Breast epithelium (tissue), 4 donors: ENCODE measurements at regions not wholly inside any gene's neighbourhood (a gene's known extent, or its start where the extent isn't known, plus 50 kb on each side); places are given as distances from the start of the nearest gene placed in this dataset.
A peak's percentile ranks its signal among the peaks of the same experiment; 100 is the strongest.

Experiments used
- DNase-seq, 2 donors: peaks; one replicate each; pipeline ENCODE4 v3.0.0-alpha.2; 2019; ENCODE audit warnings: low spot score in 2 of 2
- H3K27ac ChIP-seq, 2 donors: fragments of 200-600 bp; sonication (generic) in 1 of 2; one replicate each; pipeline ENCODE4 v1.5.1; 2016 to 2019; ENCODE audit warnings: mild to moderate bottlenecking in 1 of 2
- H3K27me3 ChIP-seq, 2 donors: fragments of 200-600 bp; sonication (generic) in 1 of 2; one replicate each; pipeline versions ENCODE4 v1.5.1 to v1.6.0; 2017 to 2019; ENCODE audit warnings: control low read depth in 1 of 2, mild to moderate bottlenecking in 1 of 2
- H3K36me3 ChIP-seq: fragments of 200-600 bp; one replicate; pipeline ENCODE4 v1.5.1; 2019
- H3K4me1 ChIP-seq, 2 donors: fragments of 200-600 bp; sonication (generic); one replicate each; pipeline ENCODE4 v1.5.1; 2016 to 2019; ENCODE audit warnings: control low read depth in 1 of 2
- H3K4me3 ChIP-seq, 3 donors: fragments of 200-600 bp; sonication (generic); 1 replicate in 2 of 3; 2 replicates in 1 of 3; pipeline ENCODE4 v1.5.1; 2016 to 2019; ENCODE audit warnings: mild to moderate bottlenecking in 3 of 3, moderate library complexity in 2 of 3
- H3K9me3 ChIP-seq, 2 donors: fragments of 200-600 bp; sonication (generic) in 1 of 2; one replicate each; pipeline ENCODE4 v1.5.1; 2016 to 2019; ENCODE audit warnings: control low read depth in 1 of 2
- POLR2A ChIP-seq: fragments of 450-650 bp; IDR thresholded peaks from one replicate; pipeline ENCODE4 v1.6.1; 2016; ENCODE audit warnings: antibody characterized with exemption, mild to moderate bottlenecking, moderate library complexity
- POLR2AphosphoS5 ChIP-seq, 3 donors: sonication (generic); formaldehyde crosslinking; IDR thresholded peaks; one replicate each; pipeline ENCODE4 v1.6.1; 2017; ENCODE audit warnings: antibody characterized with exemption in 3 of 3
- intact Hi-C: fragments of 100-400 bp; cut with DNase I; formaldehyde crosslinking; loops from one replicate; pipeline ENCODE4 v1.15.1; 2023; ENCODE audit warnings: low total_unique reads
- TF ChIP-seq, protein P1 (sequence below), 3 donors: fragments of 450-650 bp; IDR thresholded peaks; one replicate each; pipeline ENCODE4 v1.5.1; 2016 to 2017; ENCODE audit warnings: antibody characterized with exemption in 3 of 3, mild to moderate bottlenecking in 3 of 3, moderate library complexity in 3 of 3

DNA sequence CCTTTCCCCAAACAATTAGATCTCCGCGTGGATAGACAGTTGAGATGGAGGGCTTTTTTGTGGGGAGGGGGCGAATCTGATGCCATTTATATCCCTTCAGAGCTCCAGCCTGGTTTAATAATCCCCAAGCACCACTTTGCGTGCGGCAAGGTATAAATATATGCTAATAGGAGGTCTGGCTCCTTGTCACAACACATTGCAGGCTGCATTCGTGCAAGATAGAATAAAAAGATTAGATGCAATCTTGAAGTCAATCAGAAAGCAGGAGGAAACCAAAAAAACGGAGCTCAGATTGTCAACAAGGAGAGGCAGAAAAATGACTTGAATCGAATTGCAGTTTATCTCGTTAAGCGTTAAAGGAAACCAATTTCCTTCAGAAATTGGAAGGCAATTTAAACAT lies 248.7 kb downstream of the SPTSSA start:
- H3K9me3 ChIP-seq: no peaks in the 10 kb centered on the region
- no peaks in the 10 kb centered on the region for H3K4me1 ChIP-seq
- H3K27me3 ChIP-seq: no peaks in the 10 kb centered on the region
- peak overlapping the region in 1 of 2 donors; percentile 76 for H3K27ac ChIP-seq
- H3K4me3 ChIP-seq: no peak overlapping the region
- H3K36me3 ChIP-seq: no peaks in the 10 kb centered on the region
- no peak for DNase-seq
- TF ChIP-seq POLR2A (no peak), POLR2AphosphoS5 (IDR thresholded peaks at IDR 0.05) (no peak)
- TF ChIP-seq, protein P1, sequence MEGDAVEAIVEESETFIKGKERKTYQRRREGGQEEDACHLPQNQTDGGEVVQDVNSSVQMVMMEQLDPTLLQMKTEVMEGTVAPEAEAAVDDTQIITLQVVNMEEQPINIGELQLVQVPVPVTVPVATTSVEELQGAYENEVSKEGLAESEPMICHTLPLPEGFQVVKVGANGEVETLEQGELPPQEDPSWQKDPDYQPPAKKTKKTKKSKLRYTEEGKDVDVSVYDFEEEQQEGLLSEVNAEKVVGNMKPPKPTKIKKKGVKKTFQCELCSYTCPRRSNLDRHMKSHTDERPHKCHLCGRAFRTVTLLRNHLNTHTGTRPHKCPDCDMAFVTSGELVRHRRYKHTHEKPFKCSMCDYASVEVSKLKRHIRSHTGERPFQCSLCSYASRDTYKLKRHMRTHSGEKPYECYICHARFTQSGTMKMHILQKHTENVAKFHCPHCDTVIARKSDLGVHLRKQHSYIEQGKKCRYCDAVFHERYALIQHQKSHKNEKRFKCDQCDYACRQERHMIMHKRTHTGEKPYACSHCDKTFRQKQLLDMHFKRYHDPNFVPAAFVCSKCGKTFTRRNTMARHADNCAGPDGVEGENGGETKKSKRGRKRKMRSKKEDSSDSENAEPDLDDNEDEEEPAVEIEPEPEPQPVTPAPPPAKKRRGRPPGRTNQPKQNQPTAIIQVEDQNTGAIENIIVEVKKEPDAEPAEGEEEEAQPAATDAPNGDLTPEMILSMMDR (IDR thresholded peaks at IDR 0.05): no peak
- intact Hi-C loops: no loop called here

DNA sequence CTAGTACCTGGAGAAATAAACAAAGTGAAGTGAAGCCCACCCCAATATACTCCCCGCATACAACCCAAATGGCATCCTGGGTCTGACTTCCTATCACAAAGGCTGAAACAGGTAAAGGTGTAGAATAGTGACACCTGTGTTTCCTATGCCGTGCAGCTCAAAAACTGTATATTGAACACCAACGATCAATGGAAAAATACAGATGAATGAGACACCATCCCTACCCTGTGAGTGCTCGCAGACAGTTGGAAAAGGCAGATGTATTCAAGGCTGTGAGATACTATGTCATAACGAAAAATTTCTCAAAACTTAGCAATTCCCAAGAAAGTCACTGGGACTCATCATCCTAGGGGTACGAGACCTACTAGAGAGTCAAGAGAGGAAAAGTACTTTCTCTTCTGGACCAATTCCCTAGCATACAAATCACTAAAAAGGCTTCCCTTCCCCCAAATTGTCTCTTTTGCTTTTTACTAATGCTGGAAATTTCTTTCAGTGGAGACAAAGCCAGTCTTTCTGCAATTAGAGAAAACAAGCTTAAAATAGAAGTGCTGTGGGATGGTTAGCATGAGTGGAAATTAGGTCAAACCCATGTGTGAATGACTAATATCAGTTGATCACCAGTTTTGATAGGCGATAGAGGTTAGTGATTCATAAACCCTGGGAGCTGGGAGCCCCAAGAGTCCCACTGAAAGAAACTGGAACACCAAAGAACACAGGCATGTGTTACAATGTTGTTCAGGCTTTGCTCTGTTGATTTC lies 249.7 kb downstream of the SPTSSA start:
- Histone ChIP-seq H3K9me3 (no peaks in the 10 kb centered on the region), H3K27me3 (no peaks in the 10 kb centered on the region), H3K4me3 (no peak overlapping the region), H3K36me3 (no peaks in the 10 kb centered on the region), H3K27ac (peak overlapping the region; percentile 43 to 80), H3K4me1 (no peaks in the 10 kb centered on the region)
- TF ChIP-seq POLR2A (no peak), POLR2AphosphoS5 (IDR thresholded peaks at IDR 0.05) (no peak)
- TF ChIP-seq, protein P1 (IDR thresholded peaks at IDR 0.05): no peak
- intact Hi-C loops: no loop called here
- DNase-seq: no peak

DNA sequence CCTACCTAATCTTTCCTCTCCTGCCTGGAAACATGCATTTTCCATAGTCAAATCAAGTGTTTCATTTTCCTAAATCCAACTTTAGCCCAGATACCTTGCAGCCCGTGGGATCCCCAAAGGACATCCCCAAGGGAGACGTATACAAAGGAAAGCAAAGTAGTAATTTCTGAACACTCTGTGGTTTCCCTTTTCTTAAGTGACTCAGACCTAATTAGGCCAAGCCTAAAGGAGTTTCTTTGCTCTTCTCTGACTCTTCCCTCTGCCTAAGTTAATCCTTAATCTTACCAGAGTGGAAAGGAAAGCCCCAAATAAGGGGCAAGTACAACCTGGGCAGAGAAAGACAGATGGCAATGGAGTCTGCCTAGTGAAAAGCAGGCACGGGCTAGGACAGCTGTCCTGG lies 250.3 kb downstream of the SPTSSA start:
- H3K36me3 ChIP-seq: no peaks in the 10 kb centered on the region
- H3K4me3 ChIP-seq: no peak overlapping the region
- no peak for DNase-seq
- TF ChIP-seq POLR2AphosphoS5 (IDR thresholded peaks at IDR 0.05) (no peak), POLR2A (no peak)
- TF ChIP-seq, protein P1 (IDR thresholded peaks at IDR 0.05): no peak
- H3K4me1 ChIP-seq: no peaks in the 10 kb centered on the region
- intact Hi-C loops: no loop called here
- no peaks in the 10 kb centered on the region for H3K27me3 ChIP-seq
- no peaks in the 10 kb centered on the region for H3K9me3 ChIP-seq
- H3K27ac ChIP-seq: peak overlapping the region; percentile 43 to 80

- intact Hi-C loops: no loop called here
- TF ChIP-seq POLR2A (no peak), POLR2AphosphoS5 (IDR thresholded peaks at IDR 0.05) (no peak)
- TF ChIP-seq, protein P1 (IDR thresholded peaks at IDR 0.05): no peak
- no peak overlapping the region for H3K27ac ChIP-seq
These were observed 253.5 kb downstream of the SPTSSA start for GRCh38 chr14:34208532-34208931.

DNA sequence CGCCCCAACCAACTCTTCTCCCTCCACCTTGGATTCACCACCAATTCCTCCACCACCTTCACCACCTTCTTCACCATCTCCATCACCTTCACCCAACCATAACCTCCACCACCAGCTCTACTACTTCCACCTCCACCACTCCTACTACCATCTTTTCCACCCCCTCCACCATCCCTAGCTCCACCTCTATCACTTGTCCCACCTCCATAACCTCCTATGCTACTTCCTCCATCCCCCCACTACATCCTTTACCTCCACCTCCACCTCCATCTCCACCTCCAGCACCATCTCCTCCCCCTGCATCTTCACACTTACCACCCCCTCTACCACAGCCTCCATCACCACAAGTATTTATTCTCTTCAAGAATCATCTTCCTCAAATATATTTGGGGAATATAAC lies 254.9 kb upstream of the EGLN3 start:
- Histone ChIP-seq H3K27me3 (no peaks in the 10 kb centered on the region), H3K4me1 (no peaks in the 10 kb centered on the region), H3K27ac (no peak overlapping the region), H3K9me3 (no peaks in the 10 kb centered on the region), H3K36me3 (no peaks in the 10 kb centered on the region), H3K4me3 (no peak overlapping the region)
- intact Hi-C loops: no loop called here
- DNase-seq: no peak
- TF ChIP-seq POLR2AphosphoS5 (IDR thresholded peaks at IDR 0.05): no peak
- no peak for TF ChIP-seq POLR2A
- TF ChIP-seq, protein P1 (IDR thresholded peaks at IDR 0.05): no peak

More at GRCh38 chr14:34208532-34208931, 253.5 kb downstream of the SPTSSA start:
- Histone ChIP-seq H3K9me3 (no peaks in the 10 kb centered on the region), H3K4me3 (no peak overlapping the region), H3K4me1 (no peaks in the 10 kb centered on the region), H3K36me3 (no peaks in the 10 kb centered on the region), H3K27me3 (no peaks in the 10 kb centered on the region)
- no peak for DNase-seq
